Large intestine (tissue), 3 donors: ENCODE measurements at regions not wholly inside any gene's neighbourhood (a gene's known extent, or its start where the extent isn't known, plus 50 kb on each side); places are given as distances from the start of the nearest gene placed in this dataset.

Experiments used
- DNase-seq, 2 donors: peaks; one replicate each; pipeline versions ENCODE4 v3.0.0 to v3.0.0-alpha.2; 2013
- H3K27ac ChIP-seq: one replicate; pipeline ENCODE4 v1.5.1; 2013; ENCODE audit warnings: low read length
- H3K27me3 ChIP-seq: 2 replicates; pipeline ENCODE4 v1.6.1; 2013; ENCODE audit warnings: low read length; ENCODE audit not compliant: control insufficient read depth, insufficient read depth
- H3K36me3 ChIP-seq: 2 replicates; pipeline ENCODE4 v1.6.1; 2013; ENCODE audit warnings: low read length; ENCODE audit not compliant: control insufficient read depth, insufficient read depth
- H3K4me1 ChIP-seq: one replicate; pipeline ENCODE4 v1.6.1; 2013; ENCODE audit warnings: low read length; ENCODE audit not compliant: control insufficient read depth, insufficient read depth
- H3K4me3 ChIP-seq: one replicate; pipeline ENCODE4 v1.5.1; 2013; ENCODE audit warnings: low read length
- H3K9me3 ChIP-seq: one replicate; pipeline ENCODE4 v1.6.1; 2013; ENCODE audit warnings: mild to moderate bottlenecking, low read depth, low read length, moderate library complexity; ENCODE audit not compliant: control insufficient read depth
- WGBS: methylation state at CpG from one replicate; pipeline ENCODE4 v1.1.5; 2013; ENCODE audit warnings: low lambda C conversion rate; ENCODE audit not compliant: insufficient coverage; 5-methylcytosine and 5-hydroxymethylcytosine counted together

DNA sequence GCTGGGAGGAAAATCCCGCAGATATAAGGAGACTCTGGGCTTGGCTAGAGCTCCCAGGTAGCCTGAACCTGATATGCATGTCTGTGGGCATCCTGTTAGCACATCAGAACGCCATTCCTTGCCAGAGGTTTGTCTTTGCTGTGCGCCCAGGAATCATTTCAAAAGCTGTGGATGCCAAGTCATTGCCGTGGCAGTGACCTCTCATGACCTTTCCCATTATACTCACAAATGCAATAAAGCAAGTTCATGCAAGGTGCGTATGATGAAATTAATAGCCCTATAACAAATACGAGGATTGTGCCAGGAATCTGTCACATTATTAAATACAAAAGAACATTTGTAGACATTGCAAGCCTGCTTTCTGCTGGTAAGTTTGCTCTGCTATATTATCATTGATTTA is 229.1 kb upstream of the PELI2 start:
- no peak for DNase-seq
- H3K27ac ChIP-seq = no peak overlapping the region

GRCh38 chr14:55891692-55892091 is 226.5 kb upstream of the PELI2 start:
- WGBS = 60% methylated on average over 1 of the region's 6 CpGs
- H3K27me3 ChIP-seq = no peaks in the 10 kb centered on the region

More for the DNA sequence above, 229.1 kb upstream of the PELI2 start:
- Histone ChIP-seq H3K27me3 (no peaks in the 10 kb centered on the region), H3K9me3 (no peaks in the 10 kb centered on the region), H3K4me1 (no peaks in the 10 kb centered on the region), H3K36me3 (no peaks in the 10 kb centered on the region), H3K4me3 (no peak overlapping the region)
- no CpG with 5 or more reads among the region's 6 CpGs for WGBS

DNA sequence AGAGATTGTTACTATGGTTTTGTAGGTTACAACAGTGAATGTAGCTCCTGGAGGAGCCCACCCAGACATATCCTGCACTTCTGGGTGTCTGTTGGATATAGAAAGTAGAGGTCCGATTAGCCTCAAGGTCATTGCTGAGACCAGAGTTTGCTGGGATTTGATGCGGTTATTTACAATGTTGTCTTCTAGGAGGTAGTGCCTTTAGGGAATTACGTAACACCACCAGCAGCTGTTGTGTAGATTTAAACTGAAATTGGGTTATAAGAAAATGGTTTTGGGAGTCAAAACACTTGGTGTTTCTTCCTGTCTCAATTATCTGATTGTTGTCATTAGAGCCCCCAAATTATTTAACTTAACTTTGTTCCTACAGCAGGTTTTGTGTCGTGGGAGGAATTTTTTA is 225.3 kb upstream of the PELI2 start:
- WGBS = 76% methylated on average over 2 of the region's 4 CpGs
- Histone ChIP-seq H3K4me1 (no peaks in the 10 kb centered on the region), H3K9me3 (no peaks in the 10 kb centered on the region), H3K4me3 (no peak overlapping the region), H3K27ac (no peak overlapping the region), H3K36me3 (no peaks in the 10 kb centered on the region), H3K27me3 (no peaks in the 10 kb centered on the region)
- no peak for DNase-seq

More at GRCh38 chr14:55891692-55892091, 226.5 kb upstream of the PELI2 start:
- Histone ChIP-seq H3K36me3 (no peaks in the 10 kb centered on the region), H3K27ac (no peak overlapping the region), H3K4me1 (no peaks in the 10 kb centered on the region), H3K4me3 (no peak overlapping the region), H3K9me3 (no peaks in the 10 kb centered on the region)
- no peak for DNase-seq

DNA sequence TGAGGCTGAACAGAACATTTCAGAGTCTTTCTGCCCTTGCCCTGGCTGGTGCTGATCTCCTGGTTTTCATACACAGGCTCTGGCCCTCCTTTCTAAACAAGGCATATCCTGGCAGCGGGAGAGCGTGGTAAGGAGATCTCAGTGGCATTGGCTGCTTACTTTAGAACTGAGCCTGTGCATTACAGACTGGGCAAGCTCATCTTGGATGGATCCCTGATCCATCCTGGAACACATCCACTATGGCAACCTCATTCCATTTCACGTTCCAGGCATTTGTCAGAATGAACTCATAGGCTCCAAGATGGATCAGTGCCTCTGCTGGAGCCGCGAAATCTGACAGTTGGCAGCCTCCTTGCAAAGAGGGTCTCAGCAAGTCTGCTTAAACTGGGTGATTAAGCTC is 224.5 kb upstream of the PELI2 start:
- Histone ChIP-seq H3K9me3 (no peaks in the 10 kb centered on the region), H3K4me3 (no peak overlapping the region), H3K36me3 (no peaks in the 10 kb centered on the region), H3K27me3 (no peaks in the 10 kb centered on the region), H3K4me1 (no peaks in the 10 kb centered on the region), H3K27ac (no peak overlapping the region)
- no CpG with 5 or more reads among the region's 5 CpGs for WGBS
- no peak for DNase-seq

DNA sequence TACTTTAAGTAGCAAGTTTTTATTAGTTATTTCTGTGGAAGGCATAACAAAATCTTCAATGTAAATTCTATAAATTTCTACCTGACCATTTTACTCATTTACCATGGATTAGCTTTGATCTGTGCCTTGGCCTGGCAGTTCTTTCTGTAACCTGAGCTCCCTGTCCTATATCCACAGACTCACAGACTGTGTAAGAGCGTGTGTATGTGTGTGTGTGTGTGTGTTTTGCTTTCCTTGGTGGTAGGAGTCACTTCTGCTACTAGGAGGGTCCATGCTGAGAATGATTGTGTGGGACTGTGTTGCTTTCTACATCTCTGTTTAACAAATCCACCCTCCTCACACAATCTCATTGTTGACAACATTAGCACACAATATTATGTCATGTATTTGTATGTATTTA is 221.2 kb upstream of the PELI2 start:
- H3K36me3 ChIP-seq = no peaks in the 10 kb centered on the region
- H3K27ac ChIP-seq = no peak overlapping the region
- H3K4me3 ChIP-seq = no peak overlapping the region
- no peaks in the 10 kb centered on the region for H3K27me3 ChIP-seq
- no peaks in the 10 kb centered on the region for H3K9me3 ChIP-seq
- DNase-seq = no peak
- H3K4me1 ChIP-seq = no peaks in the 10 kb centered on the region
- WGBS = no CpG with 5 or more reads among the region's 1 CpG

GRCh38 chr14:55898938-55899337 is 219.3 kb upstream of the PELI2 start:
- Histone ChIP-seq H3K4me1 (no peaks in the 10 kb centered on the region), H3K9me3 (no peaks in the 10 kb centered on the region), H3K4me3 (no peak overlapping the region), H3K27ac (no peak overlapping the region), H3K36me3 (no peaks in the 10 kb centered on the region), H3K27me3 (no peaks in the 10 kb centered on the region)
- WGBS = no CpG with 5 or more reads among the region's 1 CpG
- no peak for DNase-seq

DNA sequence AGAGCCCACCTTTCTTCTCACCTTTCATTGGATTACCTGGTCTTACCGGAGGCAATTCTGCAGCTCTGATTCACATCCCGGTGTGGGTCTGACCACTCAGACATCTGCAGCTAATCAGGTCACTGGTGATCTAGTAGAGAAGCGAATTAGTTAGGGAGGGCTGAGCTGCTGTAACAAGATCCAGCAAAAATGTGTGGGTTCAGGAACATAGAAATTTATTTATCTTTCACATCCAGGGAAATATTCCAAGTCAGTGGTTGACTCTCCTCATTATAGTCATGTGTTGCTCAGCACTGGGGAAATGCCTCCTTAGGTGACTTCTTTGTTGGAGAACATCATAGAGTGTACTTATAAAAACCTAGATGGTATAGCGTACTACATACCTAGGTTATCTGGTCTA is 218.7 kb upstream of the PELI2 start:
- H3K9me3 ChIP-seq = no peaks in the 10 kb centered on the region
- DNase-seq = no peak
- no peaks in the 10 kb centered on the region for H3K4me1 ChIP-seq
- no peak overlapping the region for H3K27ac ChIP-seq
- WGBS = 100% methylated on average over 1 of the region's 4 CpGs
- H3K4me3 ChIP-seq = no peak overlapping the region
- no peaks in the 10 kb centered on the region for H3K27me3 ChIP-seq
- H3K36me3 ChIP-seq = no peaks in the 10 kb centered on the region

- WGBS = no CpG with 5 or more reads among the region's 2 CpGs
- H3K36me3 ChIP-seq = no peaks in the 10 kb centered on the region
- no peaks in the 10 kb centered on the region for H3K27me3 ChIP-seq
- no peak overlapping the region for H3K4me3 ChIP-seq
- H3K27ac ChIP-seq = no peak overlapping the region
- no peak for DNase-seq
- no peaks in the 10 kb centered on the region for H3K4me1 ChIP-seq
- no peaks in the 10 kb centered on the region for H3K9me3 ChIP-seq
These were observed 217.5 kb upstream of the PELI2 start for GRCh38 chr14:55900749-55901148.

- Histone ChIP-seq H3K4me3 (no peak overlapping the region), H3K27me3 (no peaks in the 10 kb centered on the region), H3K36me3 (no peaks in the 10 kb centered on the region), H3K27ac (no peak overlapping the region), H3K9me3 (no peaks in the 10 kb centered on the region), H3K4me1 (no peaks in the 10 kb centered on the region)
- no peak for DNase-seq
- WGBS = 87% methylated on average over 3 of the region's 5 CpGs
These were observed 216.9 kb upstream of the PELI2 start for GRCh38 chr14:55901291-55901690.

DNA sequence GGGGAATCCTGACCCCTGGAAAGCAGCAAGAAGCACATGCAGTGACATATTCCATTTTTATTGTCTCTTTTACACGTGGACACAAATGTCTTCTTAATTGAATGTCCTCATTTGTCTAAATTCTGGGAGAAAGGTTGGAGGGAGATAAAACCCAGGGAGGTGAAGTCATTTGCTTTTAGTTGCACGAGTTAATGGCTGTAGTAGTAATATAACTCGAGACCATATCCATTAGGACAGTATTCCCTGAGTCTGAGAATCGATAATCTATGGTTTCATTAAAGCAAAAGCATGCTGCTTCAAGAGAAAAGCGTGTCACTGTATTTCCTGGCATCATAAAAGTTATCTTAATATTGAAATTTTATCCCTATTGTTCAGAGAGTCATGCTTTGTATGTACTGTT is 216.0 kb upstream of the PELI2 start:
- Histone ChIP-seq H3K9me3 (no peaks in the 10 kb centered on the region), H3K36me3 (no peaks in the 10 kb centered on the region), H3K4me1 (no peaks in the 10 kb centered on the region), H3K4me3 (no peak overlapping the region), H3K27ac (no peak overlapping the region), H3K27me3 (no peaks in the 10 kb centered on the region)
- DNase-seq = no peak
- no CpG with 5 or more reads among the region's 5 CpGs for WGBS

GRCh38 chr14:55904086-55904485 is 214.1 kb upstream of the PELI2 start:
- H3K36me3 ChIP-seq = no peaks in the 10 kb centered on the region
- no CpG with 5 or more reads among the region's 5 CpGs for WGBS
- no peak overlapping the region for H3K27ac ChIP-seq
- H3K9me3 ChIP-seq = no peaks in the 10 kb centered on the region
- H3K27me3 ChIP-seq = no peaks in the 10 kb centered on the region
- DNase-seq = no peak
- H3K4me1 ChIP-seq = no peaks in the 10 kb centered on the region
- H3K4me3 ChIP-seq = no peak overlapping the region
